Endothelial cell of umbilical vein (primary cell): ENCODE measurements at regions not wholly inside any gene's neighbourhood (a gene's known extent, or its start where the extent isn't known, plus 50 kb on each side); places are given as distances from the start of the nearest gene placed in this dataset.

Experiments used
- POLR2A ChIP-seq: IDR thresholded peaks from 2 replicates; pipeline ENCODE4 v1.6.1; 2012; ENCODE audit warnings: low read depth, mild to moderate bottlenecking, control low read depth, low read length
- TF ChIP-seq, protein P1 (sequence below): IDR thresholded peaks from 2 replicates; pipeline ENCODE4 v1.6.1; 2011; ENCODE audit not compliant: insufficient read depth, insufficient read length

DNA sequence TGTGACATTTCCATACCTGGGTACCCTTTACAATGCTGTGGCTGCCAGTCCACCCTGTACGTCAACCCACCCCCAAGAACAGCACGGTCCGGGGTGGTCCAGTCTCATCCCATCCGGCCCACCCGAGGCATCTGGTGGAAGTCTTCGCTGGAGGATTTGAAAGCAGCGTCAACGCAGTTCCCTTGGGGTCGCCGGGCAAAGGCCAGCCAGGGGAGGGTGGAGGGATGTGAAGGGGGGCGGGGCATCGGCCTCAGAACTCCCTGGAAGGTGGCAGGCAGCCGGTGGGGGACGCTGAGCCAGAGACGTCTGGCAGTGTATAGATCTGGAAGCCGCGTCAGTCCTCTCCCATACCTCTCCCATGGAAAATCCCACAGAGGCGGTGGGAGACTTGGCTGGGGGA, 1944.0 kb upstream of the DEFB115 start:
- TF ChIP-seq POLR2A = no peak
- TF ChIP-seq, protein P1, sequence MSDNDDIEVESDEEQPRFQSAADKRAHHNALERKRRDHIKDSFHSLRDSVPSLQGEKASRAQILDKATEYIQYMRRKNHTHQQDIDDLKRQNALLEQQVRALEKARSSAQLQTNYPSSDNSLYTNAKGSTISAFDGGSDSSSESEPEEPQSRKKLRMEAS = no peak
